Activated B cell treated with CpG ODN at 0.5 μM for 24 hours (primary cell): ENCODE measurements at regions not wholly inside any gene's neighbourhood (a gene's known extent, or its start where the extent isn't known, plus 50 kb on each side); places are given as distances from the start of the nearest gene placed in this dataset.
"Not testable (repeated sequence)": the region's sequence is repeated elsewhere in the genome, so short reads cannot be mapped to it uniquely, and the experiment has no call there.

Experiments used
- ATAC-seq: fragments of 200-7000 bp; cut with Tn5 transposase; one replicate; pipeline ENCODE4 v1.10.0; 2021; ENCODE audit warnings: low read depth, mild to moderate bottlenecking, moderate library complexity
- CTCF ChIA-PET: fragments of 350-600 bp; sonication (Branson Sonifier 250); formaldehyde crosslinking; loops from one replicate; lab custom pipeline; 2021; ENCODE audit warnings: antibody characterized with exemption; lab: Charles Lee
- POLR2A ChIA-PET: fragments of 350-600 bp; sonication (Branson Sonifier 250); formaldehyde crosslinking; loops from one replicate; lab custom pipeline; 2021; ENCODE audit warnings: antibody characterized with exemption; lab: Charles Lee
- DNase-seq: peaks from one replicate; pipeline ENCODE4 v3.0.0; 2022
- H3K27ac Mint-ChIP-seq: one replicate; pipeline ENCODE4 v1.8.0; 2020; ENCODE audit warnings: mixed read lengths
- H3K27me3 Mint-ChIP-seq: one replicate; pipeline ENCODE4 v1.8.0; 2021; ENCODE audit warnings: mixed read lengths
- H3K36me3 Mint-ChIP-seq: one replicate; pipeline ENCODE4 v1.8.0; 2021; ENCODE audit warnings: low read depth, mixed read lengths
- H3K4me1 Mint-ChIP-seq: one replicate; pipeline ENCODE4 v1.8.0; 2021; ENCODE audit warnings: mixed read lengths
- H3K4me3 Mint-ChIP-seq: one replicate; pipeline ENCODE4 v1.8.0; 2020; ENCODE audit warnings: mild to moderate bottlenecking, mixed read lengths
- H3K9me3 Mint-ChIP-seq: one replicate; pipeline ENCODE4 v1.8.0; 2020; ENCODE audit warnings: mixed read lengths
- CTCF ChIP-seq: fragments of 200-600 bp; IDR thresholded peaks from one replicate; pipeline ENCODE4 v1.8.0; 2022; ENCODE audit warnings: antibody characterized with exemption, mild to moderate bottlenecking
- intact Hi-C: fragments of 100-400 bp; cut with micrococcal nuclease; formaldehyde crosslinking; loops from one replicate; pipeline ENCODE4 v1.15.1; 2024

GRCh38 chr9:26219961-26220360, 541.7 kb upstream of the TUSC1 start:
- Mint-ChIP-seq H3K36me3 (no peaks in the 10 kb centered on the region), H3K4me1 (no peaks in the 10 kb centered on the region), H3K4me3 (no peak overlapping the region), H3K27me3 (no peaks in the 10 kb centered on the region), H3K27ac (no peak overlapping the region), H3K9me3 (peaks cover 7% of the 10 kb centered on the region)
- ChIA-PET CTCF (no interaction called here), POLR2A (no interaction called here)
- no peak for ATAC-seq
- no peak for DNase-seq
- TF ChIP-seq CTCF: no peak
- intact Hi-C loops: no loop called here

GRCh38 chr9:26216702-26217101, 538.5 kb upstream of the TUSC1 start:
- Mint-ChIP-seq H3K27ac (no peak overlapping the region), H3K4me3 (no peak overlapping the region), H3K9me3 (peaks cover 11% of the 10 kb centered on the region), H3K4me1 (no peaks in the 10 kb centered on the region), H3K36me3 (no peaks in the 10 kb centered on the region), H3K27me3 (no peaks in the 10 kb centered on the region)
- TF ChIP-seq CTCF: no peak
- no peak for DNase-seq
- ChIA-PET POLR2A (no interaction called here), CTCF (no interaction called here)
- ATAC-seq: no peak
- intact Hi-C loops: no loop called here

GRCh38 chr9:26214713-26215444, 536.6 kb upstream of the TUSC1 start:
- intact Hi-C loops, CTCF ChIA-PET, H3K4me1 Mint-ChIP-seq, POLR2A ChIA-PET, H3K4me3 Mint-ChIP-seq, H3K27ac Mint-ChIP-seq, ATAC-seq, H3K36me3 Mint-ChIP-seq, H3K27me3 Mint-ChIP-seq, DNase-seq: not testable (repeated sequence)
- H3K9me3 Mint-ChIP-seq: peaks cover 11% of the 10 kb centered on the region

GRCh38 chr9:26210338-26210851, 532.2 kb upstream of the TUSC1 start:
- H3K36me3 Mint-ChIP-seq: no peaks in the 10 kb centered on the region
- H3K4me3 Mint-ChIP-seq: no peak overlapping the region
- CTCF ChIA-PET: no interaction called here
- peaks cover 8% of the 10 kb centered on the region for H3K9me3 Mint-ChIP-seq
- no peak for TF ChIP-seq CTCF
- H3K4me1 Mint-ChIP-seq: no peaks in the 10 kb centered on the region
- DNase-seq (no peak), ATAC-seq (no peak)
- H3K27ac Mint-ChIP-seq: no peak overlapping the region
- POLR2A ChIA-PET: no interaction called here
- no peaks in the 10 kb centered on the region for H3K27me3 Mint-ChIP-seq
- intact Hi-C loops: no loop called here

DNA sequence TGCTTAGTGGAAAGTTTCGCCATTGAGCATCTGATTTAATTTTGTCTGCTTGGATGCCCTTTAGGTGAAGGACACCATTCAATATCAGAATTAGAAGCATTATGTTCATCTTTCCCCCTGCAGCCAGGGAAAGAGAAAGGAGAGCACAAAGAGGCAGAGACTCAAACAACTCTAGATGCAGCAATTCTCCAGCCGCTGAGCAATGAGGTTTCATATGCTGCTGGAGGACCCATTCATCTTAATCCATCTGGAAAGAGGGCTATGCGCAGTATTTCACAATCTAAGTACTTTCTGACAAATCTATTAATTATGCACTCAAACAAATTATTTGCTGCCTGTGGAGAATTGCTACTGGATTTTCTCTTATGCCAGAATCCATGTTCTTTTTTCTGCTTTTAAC, 527.0 kb upstream of the TUSC1 start:
- DNase-seq: no peak

More for the DNA sequence above, 527.0 kb upstream of the TUSC1 start:
- H3K4me1 Mint-ChIP-seq: no peaks in the 10 kb centered on the region
- intact Hi-C loops: no loop called here
- no peak overlapping the region for H3K27ac Mint-ChIP-seq
- ATAC-seq: no peak
- no peaks in the 10 kb centered on the region for H3K36me3 Mint-ChIP-seq
- ChIA-PET POLR2A (no interaction called here), CTCF (no interaction called here)
- no peak for TF ChIP-seq CTCF
- peaks cover 5% of the 10 kb centered on the region for H3K9me3 Mint-ChIP-seq
- no peaks in the 10 kb centered on the region for H3K27me3 Mint-ChIP-seq
- no peak overlapping the region for H3K4me3 Mint-ChIP-seq
